GM23248 (cell line): ENCODE measurements at regions not wholly inside any gene's neighbourhood (a gene's known extent, or its start where the extent isn't known, plus 50 kb on each side); places are given as distances from the start of the nearest gene placed in this dataset.

Experiments used
- DNase-seq: peaks from one replicate; pipeline ENCODE4 v3.0.0-alpha.2; 2015
- H2AFZ ChIP-seq: fragments of 200-600 bp; sonication (generic); 2 replicates; pipeline ENCODE4 v1.6.1; 2016; ENCODE audit warnings: antibody characterized with exemption
- H3F3A ChIP-seq: fragments of 200-600 bp; sonication (generic); 2 replicates; pipeline ENCODE4 v1.6.1; 2016; ENCODE audit warnings: mild to moderate bottlenecking, antibody characterized with exemption, mixed run types; ENCODE audit not compliant: insufficient read depth
- H3K27ac ChIP-seq: fragments of 200-600 bp; sonication (generic); 2 replicates; pipeline ENCODE4 v1.5.1; 2016; ENCODE audit warnings: mild to moderate bottlenecking
- H3K27me3 ChIP-seq: fragments of 200-600 bp; sonication (generic); replicated peaks from 2 replicates; pipeline ENCODE4 v1.6.1; 2016; ENCODE audit warnings: mild to moderate bottlenecking; ENCODE audit not compliant: insufficient read depth
- H3K36me3 ChIP-seq: fragments of 200-600 bp; sonication (generic); 2 replicates; pipeline ENCODE4 v1.6.1; 2016; ENCODE audit warnings: low read depth, mild to moderate bottlenecking
- H3K4me1 ChIP-seq: fragments of 200-600 bp; sonication (generic); 2 replicates; pipeline ENCODE4 v1.6.1; 2016; ENCODE audit warnings: mild to moderate bottlenecking; ENCODE audit not compliant: insufficient read depth
- H3K4me2 ChIP-seq: fragments of 200-600 bp; sonication (generic); one replicate; pipeline ENCODE4 v1.6.1; 2016; ENCODE audit warnings: mild to moderate bottlenecking; ENCODE audit not compliant: unreplicated experiment
- H3K4me3 ChIP-seq: fragments of 200-600 bp; sonication (generic); 2 replicates; pipeline ENCODE4 v1.5.1; 2016; ENCODE audit warnings: mild to moderate bottlenecking
- H3K79me2 ChIP-seq: fragments of 200-600 bp; sonication (generic); 2 replicates; pipeline ENCODE4 v1.6.1; 2016; ENCODE audit warnings: mild to moderate bottlenecking; ENCODE audit not compliant: insufficient read depth
- H3K9ac ChIP-seq: fragments of 200-600 bp; sonication (generic); 2 replicates; pipeline ENCODE4 v1.6.1; 2016; ENCODE audit warnings: mild to moderate bottlenecking
- H3K9me2 ChIP-seq: fragments of 200-600 bp; sonication (generic); 2 replicates; pipeline ENCODE4 v1.6.1; 2016; ENCODE audit warnings: mixed run types, mild to moderate bottlenecking, moderate library complexity; ENCODE audit not compliant: insufficient read depth
- H3K9me3 ChIP-seq: fragments of 200-600 bp; sonication (generic); one replicate; pipeline ENCODE4 v1.6.1; 2017; ENCODE audit warnings: low read depth
- H4K20me1 ChIP-seq: fragments of 200-600 bp; sonication (generic); 2 replicates; pipeline ENCODE4 v1.6.0; 2016; ENCODE audit not compliant: insufficient read depth
- EZH2 ChIP-seq: fragments of 200-600 bp; sonication (generic); IDR thresholded peaks from 2 replicates; pipeline ENCODE4 v1.6.1; 2018; ENCODE audit warnings: antibody characterized with exemption, mild to moderate bottlenecking; ENCODE audit not compliant: insufficient read depth, poor library complexity, severe bottlenecking
- EZH2phosphoT487 ChIP-seq: fragments of 200-600 bp; sonication (generic); IDR thresholded peaks from 2 replicates; pipeline ENCODE4 v1.6.1; 2018; ENCODE audit warnings: antibody characterized with exemption, moderate library complexity, mild to moderate bottlenecking, low read depth; ENCODE audit not compliant: insufficient read depth
- WGBS, 2 experiments: methylation state at CpG; one replicate each; pipeline ENCODE4 v1.1.6; 2015 to 2017; ENCODE audit warnings: low lambda C conversion rate in 2 of 2, low coverage in 1 of 2; ENCODE audit errors: missing lambda C conversion rate in 2 of 2; 5-methylcytosine and 5-hydroxymethylcytosine counted together
- in situ Hi-C: fragments of 300-500 bp; cut with MboI; formaldehyde crosslinking; loops from 2 replicates; pipeline ENCODE4 v1.15.0; 2020

- H3K79me2 ChIP-seq: peaks cover 96% of the 10 kb centered on the region
- in situ Hi-C loops: no loop called here
- 2% methylated on average over 3 of the region's 3 CpGs for WGBS, 2 experiments
- H3K4me3 ChIP-seq: peak overlapping the region; percentile 21
- H4K20me1 ChIP-seq: no peaks in the 10 kb centered on the region
- H3F3A ChIP-seq: peaks cover 47% of the 10 kb centered on the region
- TF ChIP-seq EZH2phosphoT487: no peak
- H3K9ac ChIP-seq: peak overlapping the region; percentile 20; the same call in 1 of the 2 replicates
- no peaks in the 10 kb centered on the region for H3K27me3 ChIP-seq
- H3K27ac ChIP-seq: peak overlapping the region; percentile 64
- peak overlapping the region; percentile 69 for H3K4me2 ChIP-seq
- no peaks in the 10 kb centered on the region for H3K36me3 ChIP-seq
- H3K9me3 ChIP-seq: no peaks in the 10 kb centered on the region
- no peak overlapping the region for H2AFZ ChIP-seq
- H3K4me1 ChIP-seq: peaks cover 39% of the 10 kb centered on the region
- DNase-seq: peak; percentile 87
- H3K9me2 ChIP-seq: no peaks in the 10 kb centered on the region
These were observed 464.8 kb upstream of the RGS6 start for GRCh38 chr14:71467361-71467811.

- peaks cover 56% of the 10 kb centered on the region for H3F3A ChIP-seq
- H3K36me3 ChIP-seq: no peaks in the 10 kb centered on the region
These were observed 463.5 kb upstream of the RGS6 start for GRCh38 chr14:71468701-71469100.

GRCh38 chr14:71469643-71470335, 462.4 kb upstream of the RGS6 start:
- DNase-seq: no peak
- H2AFZ ChIP-seq: no peak overlapping the region
- H3K9ac ChIP-seq: no peak overlapping the region
- no peak overlapping the region for H3K4me3 ChIP-seq
- peaks cover 96% of the 10 kb centered on the region for H3K79me2 ChIP-seq
- no peaks in the 10 kb centered on the region for H4K20me1 ChIP-seq
- 95 to 96% methylated on average over 6 of the region's 6 CpGs for WGBS, 2 experiments
- H3K36me3 ChIP-seq: no peaks in the 10 kb centered on the region
- no peaks in the 10 kb centered on the region for H3K9me3 ChIP-seq
- peaks cover 55% of the 10 kb centered on the region for H3K4me1 ChIP-seq
- in situ Hi-C loops: no loop called here
- no peak overlapping the region for H3K4me2 ChIP-seq
- no peaks in the 10 kb centered on the region for H3K9me2 ChIP-seq
- H3F3A ChIP-seq: peaks cover 56% of the 10 kb centered on the region
- TF ChIP-seq EZH2phosphoT487: no peak
- H3K27ac ChIP-seq: no peak overlapping the region
- no peaks in the 10 kb centered on the region for H3K27me3 ChIP-seq

More at GRCh38 chr14:71468701-71469100, 463.5 kb upstream of the RGS6 start:
- Histone ChIP-seq H3K27me3 (no peaks in the 10 kb centered on the region), H3K4me2 (no peak overlapping the region), H3K4me1 (peaks cover 52% of the 10 kb centered on the region), H2AFZ (no peak overlapping the region), H3K4me3 (no peak overlapping the region), H3K27ac (peak overlapping the region; percentile 64), H3K9me3 (no peaks in the 10 kb centered on the region), H3K9ac (no peak overlapping the region), H4K20me1 (no peaks in the 10 kb centered on the region), H3K9me2 (no peaks in the 10 kb centered on the region), H3K79me2 (peaks cover 96% of the 10 kb centered on the region)
- WGBS, 2 experiments: 17 to 31% methylated on average over 1 of the region's 1 CpG
- TF ChIP-seq EZH2 (no peak), EZH2phosphoT487 (no peak)
- in situ Hi-C loops: no loop called here
- no peak for DNase-seq

GRCh38 chr14:71471634-71472355, 460.4 kb upstream of the RGS6 start:
- 86 to 89% methylated on average over 6 of the region's 6 CpGs for WGBS, 2 experiments
- TF ChIP-seq EZH2 (no peak), EZH2phosphoT487 (no peak)
- no peaks in the 10 kb centered on the region for H3K9me2 ChIP-seq

More at GRCh38 chr14:71471634-71472355, 460.4 kb upstream of the RGS6 start:
- no peaks in the 10 kb centered on the region for H3K27me3 ChIP-seq
- H3F3A ChIP-seq: peaks cover 41% of the 10 kb centered on the region
- peak overlapping the region; percentile 15 for H3K4me2 ChIP-seq
- no peaks in the 10 kb centered on the region for H3K9me3 ChIP-seq
- no peaks in the 10 kb centered on the region for H4K20me1 ChIP-seq
- H3K4me3 ChIP-seq: no peak overlapping the region
- peak overlapping the region; percentile 30 for H3K27ac ChIP-seq
- peaks cover 47% of the 10 kb centered on the region for H3K4me1 ChIP-seq
- in situ Hi-C loops: no loop called here
- peaks cover 95% of the 10 kb centered on the region for H3K79me2 ChIP-seq
- H3K36me3 ChIP-seq: no peaks in the 10 kb centered on the region
- H2AFZ ChIP-seq: no peak overlapping the region
- H3K9ac ChIP-seq: no peak overlapping the region
- no peak for DNase-seq
